PC-9 (cell line): ENCODE measurements at regions not wholly inside any gene's neighbourhood (a gene's known extent, or its start where the extent isn't known, plus 50 kb on each side); places are given as distances from the start of the nearest gene placed in this dataset.

Experiments
- BruUV-seq: library from RNA; stranded (reverse); fragments of 400-500 nt; replicated peaks from 2 replicates; lab custom pipeline; 2021; lab: Mats Ljungman, UMichigan
- CTCF ChIA-PET: fragments of 300-600 bp; sonication (Branson Sonifier 250); formaldehyde crosslinking; loops from one replicate; lab custom pipeline; 2022; ENCODE audit warnings: antibody characterized with exemption; lab: Charles Lee
- POLR2A ChIA-PET: fragments of 300-600 bp; sonication (Branson Sonifier 250); formaldehyde crosslinking; loops from one replicate; lab custom pipeline; 2022; ENCODE audit warnings: antibody characterized with exemption; ENCODE audit not compliant: unreplicated experiment; lab: Charles Lee
- DNase-seq, 2 experiments: peaks; one replicate each; pipeline versions ENCODE4 v3.0.0 to v3.0.0-alpha.2; 2015 to 2022; ENCODE audit warnings: mixed read lengths in 1 of 2
- H2AFZ ChIP-seq: fragments of 200-600 bp; sonication (generic); 2 replicates; pipeline ENCODE4 v1.8.1; 2017; ENCODE audit warnings: antibody characterized with exemption
- H3F3A ChIP-seq: fragments of 200-600 bp; sonication (generic); 2 replicates; pipeline ENCODE4 v1.8.1; 2017; ENCODE audit warnings: antibody characterized with exemption, mild to moderate bottlenecking, low read depth; ENCODE audit not compliant: insufficient read depth
- H3K27ac ChIP-seq: fragments of 200-600 bp; sonication (generic); 2 replicates; pipeline ENCODE4 v1.6.1; 2016; ENCODE audit warnings: mixed run types
- H3K27me3 ChIP-seq: fragments of 200-600 bp; sonication (generic); 2 replicates; pipeline ENCODE4 v1.6.1; 2016; ENCODE audit warnings: low read depth, mixed run types; ENCODE audit not compliant: insufficient read depth
- H3K36me3 ChIP-seq: fragments of 200-600 bp; sonication (generic); 2 replicates; pipeline ENCODE4 v1.6.1; 2016; ENCODE audit warnings: low read depth, mixed run types
- H3K4me1 ChIP-seq: fragments of 200-600 bp; sonication (generic); replicated peaks from 2 replicates; pipeline ENCODE4 v1.6.1; 2016; ENCODE audit warnings: mixed run types; ENCODE audit not compliant: insufficient read depth
- H3K4me2 ChIP-seq: fragments of 200-600 bp; sonication (generic); 2 replicates; pipeline ENCODE4 v1.6.1; 2017; ENCODE audit warnings: mixed run types
- H3K4me3 ChIP-seq: fragments of 200-600 bp; sonication (generic); 2 replicates; pipeline ENCODE4 v1.6.1; 2016; ENCODE audit warnings: mixed run types
- H3K79me2 ChIP-seq: fragments of 200-600 bp; sonication (generic); 2 replicates; pipeline ENCODE4 v1.6.1; 2017; ENCODE audit warnings: low read depth, mixed run types
- H3K9me2 ChIP-seq: fragments of 200-600 bp; sonication (generic); 2 replicates; pipeline ENCODE4 v1.8.1; 2017; ENCODE audit warnings: mild to moderate bottlenecking; ENCODE audit not compliant: insufficient read depth
- H3K9me3 ChIP-seq: fragments of 200-600 bp; sonication (generic); 2 replicates; pipeline ENCODE4 v1.8.1; 2016; ENCODE audit warnings: low read depth; ENCODE audit not compliant: insufficient read depth
- H4K20me1 ChIP-seq: fragments of 200-600 bp; sonication (generic); 2 replicates; pipeline ENCODE4 v1.8.1; 2017; ENCODE audit not compliant: insufficient read depth
- CTCF ChIP-seq: fragments of 200-600 bp; sonication (generic); conservative IDR thresholded peaks from 2 replicates; pipeline ENCODE4 v1.6.1; 2017; ENCODE audit warnings: mixed run types, antibody characterized with exemption, mild to moderate bottlenecking, moderate library complexity
- EZH2 ChIP-seq: fragments of 200-600 bp; sonication (generic); IDR thresholded peaks from 2 replicates; pipeline ENCODE4 v1.8.0; 2017; ENCODE audit warnings: antibody characterized with exemption, low read depth
- intact Hi-C: fragments of 100-400 bp; cut with micrococcal nuclease; formaldehyde crosslinking; loops from one replicate; pipeline ENCODE4 v1.10.0; 2022; ENCODE audit not compliant: unreplicated experiment

- POLR2A ChIA-PET: no interaction called here
- no peaks in the 10 kb centered on the region for H3K4me1 ChIP-seq
- H3K4me2 ChIP-seq: no peak overlapping the region
- H3K4me3 ChIP-seq: no peak overlapping the region
- H3K79me2 ChIP-seq: no peaks in the 10 kb centered on the region
- H3K36me3 ChIP-seq: no peaks in the 10 kb centered on the region
- H3F3A ChIP-seq: no peaks in the 10 kb centered on the region
- no peak for TF ChIP-seq EZH2
- TF ChIP-seq CTCF: no peak
- H3K9me2 ChIP-seq: no peaks in the 10 kb centered on the region
- 0 out of 2 replicates have a peak, but pooled peaks cover 4% of the 10 kb centered on the region for H3K27me3 ChIP-seq
- no TSS peak for BruUV-seq
- DNase-seq: no peak
- no peaks in the 10 kb centered on the region for H4K20me1 ChIP-seq
- H2AFZ ChIP-seq: no peak overlapping the region
- H3K27ac ChIP-seq: no peak overlapping the region
- CTCF ChIA-PET: no interaction called here
- H3K9me3 ChIP-seq: no peaks in the 10 kb centered on the region
- intact Hi-C loops: no loop called here
Measured at GRCh38 chr16:66036793-66037715, 329.4 kb upstream of the CDH5 start.

GRCh38 chr16:66036184-66036583 lies 330.3 kb upstream of the CDH5 start:
- no TSS peak for BruUV-seq

GRCh38 chr16:66035096-66035495 lies 331.4 kb upstream of the CDH5 start:
- H3K4me1 ChIP-seq: no peaks in the 10 kb centered on the region
- H4K20me1 ChIP-seq: no peaks in the 10 kb centered on the region
- no peaks in the 10 kb centered on the region for H3K9me3 ChIP-seq
- no peak for DNase-seq
- no peak overlapping the region for H3K27ac ChIP-seq
- ChIA-PET POLR2A (no interaction called here), CTCF (no interaction called here)
- no peaks in the 10 kb centered on the region for H3K79me2 ChIP-seq
- no peaks in the 10 kb centered on the region for H3K36me3 ChIP-seq
- H3K4me2 ChIP-seq: no peak overlapping the region
- no peak overlapping the region for H3K4me3 ChIP-seq
- 0 out of 2 replicates have a peak, but pooled peaks cover 4% of the 10 kb centered on the region for H3K27me3 ChIP-seq
- H3K9me2 ChIP-seq: no peaks in the 10 kb centered on the region
- H3F3A ChIP-seq: no peaks in the 10 kb centered on the region
- no peak for TF ChIP-seq EZH2
- no peak for TF ChIP-seq CTCF
- BruUV-seq: no TSS peak
- no peak overlapping the region for H2AFZ ChIP-seq
- intact Hi-C loops: no loop called here

More at GRCh38 chr16:66036184-66036583, 330.3 kb upstream of the CDH5 start:
- ChIA-PET POLR2A (no interaction called here), CTCF (no interaction called here)
- TF ChIP-seq CTCF: no peak
- no peak for TF ChIP-seq EZH2
- no peak for DNase-seq
- Histone ChIP-seq H3K4me1 (no peaks in the 10 kb centered on the region), H3K4me3 (no peak overlapping the region), H3K36me3 (no peaks in the 10 kb centered on the region), H3F3A (no peaks in the 10 kb centered on the region), H2AFZ (no peak overlapping the region), H4K20me1 (no peaks in the 10 kb centered on the region), H3K9me2 (no peaks in the 10 kb centered on the region), H3K27me3 (0 out of 2 replicates have a peak, but pooled peaks cover 4% of the 10 kb centered on the region), H3K9me3 (no peaks in the 10 kb centered on the region), H3K79me2 (no peaks in the 10 kb centered on the region), H3K4me2 (no peak overlapping the region), H3K27ac (no peak overlapping the region)
- intact Hi-C loops: no loop called here
